Spleen (tissue), 7 donors: ENCODE measurements at regions not wholly inside any gene's neighbourhood (a gene's known extent, or its start where the extent isn't known, plus 50 kb on each side); places are given as distances from the start of the nearest gene placed in this dataset.

ENCODE experiments used
- POLR2A ChIP-seq, 3 donors: fragments of 450-650 bp; IDR thresholded peaks; one replicate each; pipeline ENCODE4 v1.5.1; 2017; ENCODE audit warnings: antibody characterized with exemption in 3 of 3, mild to moderate bottlenecking in 1 of 3
- TF ChIP-seq, protein P1 (sequence below), 11 experiments: fragments of 200-600 bp in 7 of 11; fragments of 450-650 bp in 4 of 11; sonication (generic) in 4 of 11; IDR thresholded peaks in 8 of 11; conservative IDR thresholded peaks in 3 of 11; 1 replicate in 7 of 11; 2 replicates in 4 of 11; pipeline versions ENCODE4 v1.4.0 to v1.8.0; 2016 to 2021; ENCODE audit warnings: antibody characterized with exemption in 11 of 11, inconsistent platforms in 4 of 11, mild to moderate bottlenecking in 1 of 11
- donor health status: DM: no; HTN: no; CAD: no; lungs with moderate emphysema.
- donor health status: DM: no; HTN: no; CAD: no.
- donor health status: DM: no; HTN: no; CAD: no.

- TF ChIP-seq, protein P1, sequence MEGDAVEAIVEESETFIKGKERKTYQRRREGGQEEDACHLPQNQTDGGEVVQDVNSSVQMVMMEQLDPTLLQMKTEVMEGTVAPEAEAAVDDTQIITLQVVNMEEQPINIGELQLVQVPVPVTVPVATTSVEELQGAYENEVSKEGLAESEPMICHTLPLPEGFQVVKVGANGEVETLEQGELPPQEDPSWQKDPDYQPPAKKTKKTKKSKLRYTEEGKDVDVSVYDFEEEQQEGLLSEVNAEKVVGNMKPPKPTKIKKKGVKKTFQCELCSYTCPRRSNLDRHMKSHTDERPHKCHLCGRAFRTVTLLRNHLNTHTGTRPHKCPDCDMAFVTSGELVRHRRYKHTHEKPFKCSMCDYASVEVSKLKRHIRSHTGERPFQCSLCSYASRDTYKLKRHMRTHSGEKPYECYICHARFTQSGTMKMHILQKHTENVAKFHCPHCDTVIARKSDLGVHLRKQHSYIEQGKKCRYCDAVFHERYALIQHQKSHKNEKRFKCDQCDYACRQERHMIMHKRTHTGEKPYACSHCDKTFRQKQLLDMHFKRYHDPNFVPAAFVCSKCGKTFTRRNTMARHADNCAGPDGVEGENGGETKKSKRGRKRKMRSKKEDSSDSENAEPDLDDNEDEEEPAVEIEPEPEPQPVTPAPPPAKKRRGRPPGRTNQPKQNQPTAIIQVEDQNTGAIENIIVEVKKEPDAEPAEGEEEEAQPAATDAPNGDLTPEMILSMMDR (IDR thresholded peaks at IDR 0.05 in 8 of 11, conservative IDR thresholded peaks at IDR 0.05 in 3 of 11) = no peak
- TF ChIP-seq POLR2A (IDR thresholded peaks at IDR 0.05) = no peak
These were observed 471.0 kb downstream of the KLHL13 start for GRCh38 chrX:117645639-117646038.
